HG02763 (cell line): ENCODE measurements at regions not wholly inside any gene's neighbourhood (a gene's known extent, or its start where the extent isn't known, plus 50 kb on each side); places are given as distances from the start of the nearest gene placed in this dataset.
"Not testable (repeated sequence)": the region's sequence is repeated elsewhere in the genome, so short reads cannot be mapped to it uniquely, and the experiment has no call there.

Source experiments
- ATAC-seq: cut with Tn5 transposase; IDR thresholded peaks from one replicate; pipeline ENCODE4 v1.9.1; 2021; ENCODE audit warnings: mild to moderate bottlenecking, moderate library complexity; ENCODE audit not compliant: unreplicated experiment

DNA sequence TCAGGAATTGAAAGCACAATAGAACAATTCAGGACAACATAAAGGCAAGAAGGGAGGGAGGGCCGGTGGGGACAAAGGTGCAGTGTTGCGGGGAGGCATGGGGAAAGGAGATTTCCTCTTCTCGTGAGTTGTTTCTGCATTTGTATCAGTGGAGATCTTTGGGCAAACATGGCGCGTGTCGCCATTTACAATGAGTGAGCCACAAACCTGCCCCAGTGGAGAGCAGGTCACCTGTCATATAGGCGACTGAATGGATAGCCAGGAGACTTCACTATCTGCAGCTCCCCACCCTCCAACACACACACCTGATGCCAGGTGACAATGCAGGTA lies 87.7 kb upstream of the SLC45A1 start:
- ATAC-seq = no peak

DNA sequence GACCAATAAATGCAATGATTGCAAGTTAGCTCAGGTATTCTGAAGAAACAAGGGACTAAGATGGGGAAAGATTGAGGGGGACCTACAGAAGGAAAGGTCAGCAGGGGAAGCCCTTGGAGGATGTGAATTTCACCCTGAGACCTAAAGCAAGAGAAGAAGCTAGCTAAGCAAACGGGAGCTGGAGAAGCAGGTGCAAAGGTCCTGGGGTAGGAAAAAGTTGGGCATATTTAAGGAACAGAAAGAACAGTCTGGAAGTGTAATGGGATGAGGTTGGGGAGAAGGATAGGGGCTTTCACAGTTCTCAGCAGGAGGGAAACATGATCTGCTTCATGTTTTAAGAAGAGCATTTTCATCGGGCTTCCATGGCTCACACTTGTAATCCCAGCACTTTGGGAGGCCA lies 89.7 kb upstream of the SLC45A1 start:
- no peak for ATAC-seq

DNA sequence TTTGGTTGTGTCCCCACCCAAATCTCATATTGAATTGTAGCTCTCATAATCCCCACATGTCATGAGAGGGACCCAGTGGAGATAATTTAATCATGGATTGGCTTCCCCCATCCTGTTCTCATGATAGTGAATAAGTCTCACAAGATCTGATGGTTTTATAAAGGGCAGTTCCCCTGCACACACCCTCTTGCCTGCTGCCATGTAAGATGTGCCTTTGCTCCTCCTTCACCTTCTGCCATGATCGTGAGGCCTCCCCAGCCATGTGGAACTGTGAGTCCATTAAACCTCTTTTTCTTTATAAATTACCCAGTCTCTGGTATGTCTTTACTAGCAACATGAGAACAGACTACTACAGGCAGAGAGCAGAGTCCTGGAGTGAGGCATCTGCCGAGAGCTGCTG lies 90.2 kb upstream of the SLC45A1 start:
- ATAC-seq = not testable (repeated sequence)

DNA sequence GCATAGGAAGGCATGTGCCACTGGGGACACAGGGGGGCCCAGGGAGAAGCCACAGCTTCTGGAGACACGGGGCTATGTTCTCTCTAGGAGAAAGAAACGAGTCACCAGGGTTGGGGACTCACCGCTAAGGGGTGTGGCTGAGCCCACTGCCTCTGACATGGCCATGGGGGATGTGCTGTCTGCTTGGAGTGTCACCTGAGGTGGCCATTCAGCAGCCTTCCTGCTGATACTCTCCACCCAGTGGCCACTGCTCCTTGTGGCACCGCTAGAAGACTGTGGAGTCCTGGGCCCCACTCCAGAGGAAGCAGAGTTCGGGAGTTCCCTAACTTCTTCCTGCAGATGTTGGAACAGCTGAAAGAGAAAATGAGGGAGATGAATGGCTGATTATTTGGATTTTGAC lies 91.2 kb upstream of the SLC45A1 start:
- no peak for ATAC-seq

DNA sequence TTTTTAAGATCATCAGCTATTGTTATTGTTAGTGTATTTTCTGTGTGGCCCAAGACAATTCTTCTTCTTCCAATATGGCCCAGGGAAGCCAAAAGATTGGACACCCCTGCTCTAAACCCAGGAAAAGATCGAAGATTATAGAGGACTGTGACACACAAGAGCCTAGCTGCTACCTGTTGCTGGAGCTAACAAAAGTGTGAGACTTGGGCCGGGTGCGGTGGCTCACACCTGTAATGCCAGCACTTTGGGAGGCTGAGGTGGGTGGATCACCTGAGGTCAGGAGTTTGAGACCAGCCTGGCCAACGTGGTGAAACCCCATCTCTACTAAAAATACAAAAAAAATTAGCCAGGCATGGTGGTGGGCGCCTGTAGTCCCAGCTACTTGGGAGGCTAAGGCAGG lies 91.9 kb upstream of the SLC45A1 start:
- not testable (repeated sequence) for ATAC-seq

DNA sequence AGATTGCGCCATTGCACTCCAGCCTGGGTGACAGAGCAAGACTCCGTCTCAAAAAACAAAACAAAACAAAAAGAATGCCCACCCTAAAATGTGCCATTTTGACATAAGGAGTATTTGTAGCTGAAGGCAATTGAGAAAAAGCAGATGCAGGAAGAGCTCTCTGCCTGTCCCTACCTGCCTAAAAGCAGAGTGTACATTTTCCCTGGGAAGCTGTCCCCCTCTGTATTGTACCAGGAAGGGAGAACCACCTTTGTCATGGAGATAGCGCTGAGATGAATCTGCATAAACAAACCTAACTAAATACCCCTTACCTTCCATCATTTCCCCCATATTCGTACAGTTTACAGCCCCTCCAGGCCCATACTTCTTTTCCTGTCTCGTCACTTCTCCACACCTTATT lies 94.4 kb upstream of the SLC45A1 start:
- ATAC-seq = no peak

DNA sequence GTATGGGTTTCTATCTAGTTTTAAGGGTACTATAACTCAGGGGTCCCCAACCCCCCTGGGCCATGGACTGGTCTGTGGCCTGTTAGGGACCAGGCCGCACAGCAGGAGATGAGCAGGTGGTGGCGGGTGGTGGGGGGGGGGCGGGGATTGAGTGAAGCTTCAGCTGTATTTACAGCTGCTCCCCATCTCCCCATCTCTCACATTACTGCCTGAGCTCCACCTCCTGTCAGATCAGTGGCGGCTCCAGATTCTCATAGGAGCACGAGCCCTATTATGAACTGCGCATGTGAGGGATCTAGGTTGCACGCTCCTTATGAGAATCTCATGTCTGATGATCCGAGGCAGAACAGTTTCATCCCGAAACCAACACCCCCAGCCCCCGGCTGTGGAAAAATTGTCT lies 95.1 kb upstream of the SLC45A1 start:
- ATAC-seq = no peak

DNA sequence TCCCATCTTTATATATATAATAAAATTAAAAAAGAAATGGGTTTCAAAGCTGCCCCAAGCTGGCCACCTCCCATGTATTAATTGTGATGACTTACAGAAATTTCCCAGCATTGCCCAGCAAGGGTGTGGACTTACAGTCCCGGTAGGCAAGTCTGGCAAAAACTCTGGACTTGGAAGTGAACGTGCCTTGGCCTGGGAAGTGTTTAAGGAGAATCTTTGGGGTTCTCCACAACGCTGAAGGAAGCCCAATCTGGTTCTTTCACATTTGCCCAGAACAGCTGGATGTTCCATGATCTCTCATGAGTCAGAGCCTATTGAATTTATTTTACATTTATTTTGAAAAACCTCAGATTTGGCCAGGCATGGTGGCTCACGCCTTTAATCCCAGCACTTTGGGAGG lies 98.4 kb upstream of the SLC45A1 start:
- ATAC-seq = no peak

DNA sequence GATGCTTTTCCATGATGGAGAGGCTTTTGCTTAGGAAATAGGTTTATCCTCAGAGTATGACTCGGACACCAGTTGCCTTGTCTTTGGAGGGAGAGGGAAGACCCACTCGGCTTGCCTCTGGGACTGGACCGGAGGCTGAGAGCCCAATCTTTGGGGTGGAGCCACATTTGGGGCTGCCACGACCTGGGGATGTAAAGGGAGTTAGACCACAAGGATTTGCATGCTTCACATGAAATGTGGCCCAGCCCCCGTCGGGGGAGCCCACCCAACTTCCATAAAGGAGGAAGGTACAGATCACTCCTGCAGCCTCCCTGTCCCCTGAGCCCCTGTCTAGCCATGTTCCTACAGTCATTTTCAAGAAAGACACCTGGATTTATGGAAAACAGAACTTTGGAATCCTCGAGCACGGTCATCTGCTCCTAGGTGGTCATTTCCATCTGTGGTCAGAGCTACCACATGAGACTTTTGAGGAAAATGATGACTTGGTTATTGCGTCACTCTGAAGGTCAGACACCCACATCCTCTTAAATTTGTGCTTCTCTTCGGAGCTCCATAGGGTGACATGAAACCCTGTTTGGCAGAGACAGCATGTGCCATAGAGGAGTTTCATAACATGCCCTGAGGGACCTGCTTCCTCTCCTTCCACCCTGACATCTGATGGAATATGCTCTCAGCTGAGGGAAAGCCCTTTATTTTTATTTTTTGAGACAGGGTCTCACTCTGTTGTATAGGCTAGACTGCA lies 99.4 kb upstream of the SLC45A1 start:
- ATAC-seq = no peak

DNA sequence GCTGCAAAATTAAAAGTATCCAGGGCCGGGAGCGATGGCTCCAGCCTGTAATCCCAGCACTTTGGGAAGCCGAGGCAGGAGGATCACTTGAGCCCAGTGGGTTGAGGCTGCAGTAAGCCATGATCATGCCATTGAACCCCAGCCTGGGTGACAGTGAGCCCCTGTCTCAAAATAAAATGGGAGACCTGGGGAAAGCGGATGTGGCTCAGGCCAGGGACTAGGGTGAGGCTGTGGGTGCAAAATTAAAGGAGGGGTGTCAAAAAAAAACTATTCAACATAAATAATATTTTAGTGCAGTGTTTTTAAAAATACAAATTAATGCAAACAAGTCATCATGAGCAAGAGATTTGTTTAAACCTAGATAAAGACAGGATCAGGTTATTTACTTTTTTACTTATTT lies 100.1 kb upstream of the SLC45A1 start:
- no peak for ATAC-seq

DNA sequence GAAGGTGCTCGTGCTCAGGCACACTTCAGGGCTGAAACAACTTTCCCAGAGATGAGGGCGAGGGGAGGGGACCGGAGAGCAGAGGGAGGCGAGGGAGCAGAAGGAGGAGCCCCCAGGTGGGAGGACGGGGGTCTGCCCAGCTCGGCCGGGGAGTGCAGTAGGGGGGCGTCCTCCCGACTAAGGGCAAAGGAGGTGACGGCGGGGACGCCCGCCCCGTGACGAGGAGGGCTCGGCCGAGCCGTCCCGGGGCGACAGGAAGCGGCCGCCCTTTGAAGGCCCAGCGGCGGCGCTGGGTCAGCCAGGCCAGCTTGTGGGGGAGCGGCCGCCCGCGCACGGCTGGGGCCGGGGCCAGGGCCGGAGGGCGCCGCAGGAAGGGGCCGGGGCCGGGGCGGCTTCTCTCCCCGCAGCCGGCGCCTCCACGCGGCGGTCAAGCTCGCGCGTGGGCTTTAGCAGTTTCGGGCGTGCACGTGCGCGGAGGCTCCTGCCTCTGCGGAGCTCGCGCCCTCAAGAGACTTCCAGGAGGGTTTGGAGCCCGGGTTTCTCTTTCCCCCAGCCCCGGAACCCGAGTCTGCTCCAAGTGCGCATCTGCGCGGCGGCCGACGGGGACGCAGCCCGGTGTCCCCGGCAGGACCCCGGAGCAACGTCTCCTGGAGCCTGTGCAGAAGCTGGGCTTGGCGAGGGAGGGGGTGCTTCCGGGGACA lies 100.8 kb upstream of the SLC45A1 start:
- ATAC-seq = no peak

DNA sequence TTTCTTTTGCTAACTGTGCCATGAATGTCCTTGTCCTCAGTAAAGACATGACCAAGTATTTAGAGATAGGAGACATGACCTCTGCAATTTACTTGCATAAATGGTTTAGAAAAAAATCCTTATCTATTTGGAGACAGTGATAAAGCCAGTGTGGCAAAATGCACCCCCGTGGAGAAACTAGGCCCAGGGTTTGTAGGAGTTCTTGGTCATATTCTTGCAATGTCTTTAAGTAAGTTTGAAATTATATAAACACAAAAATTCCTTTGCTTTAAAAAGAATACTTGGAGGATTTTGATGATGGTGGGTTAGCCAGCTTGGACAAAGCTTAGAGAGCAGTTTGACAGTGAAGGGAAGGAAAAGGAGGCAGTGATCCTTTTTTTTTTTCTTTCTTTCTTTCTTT lies 101.9 kb upstream of the SLC45A1 start:
- no peak for ATAC-seq

DNA sequence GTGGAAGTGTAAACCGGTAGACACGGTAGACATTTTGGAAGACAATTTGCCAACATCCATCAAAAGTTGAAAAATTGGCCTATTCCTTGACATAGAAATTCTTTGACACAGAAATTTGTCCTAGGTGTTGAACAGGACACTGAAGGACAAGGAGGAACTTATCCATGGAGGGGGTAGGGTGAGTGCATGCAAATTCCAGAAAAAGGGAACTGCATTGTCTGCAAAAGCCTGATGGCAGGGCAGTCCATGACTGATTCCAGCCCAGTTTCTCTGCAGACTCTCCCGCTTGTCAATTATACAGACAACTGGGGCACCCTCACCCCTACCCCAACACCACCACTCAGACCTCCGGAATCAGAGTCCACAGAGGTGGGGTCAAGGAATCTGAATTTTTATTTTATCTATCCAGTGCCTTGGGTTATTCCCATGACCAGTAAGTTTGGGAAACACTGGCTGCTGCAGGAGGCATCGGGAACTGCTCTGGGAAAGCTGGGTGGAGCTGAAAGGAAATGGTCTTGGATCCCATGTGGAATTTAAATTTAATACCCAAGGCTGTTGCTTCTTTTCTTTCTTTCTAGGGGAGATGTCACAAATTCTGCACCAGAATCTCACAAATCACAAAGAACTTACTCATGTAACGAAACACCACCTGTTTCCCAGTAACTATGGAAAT lies 103.3 kb upstream of the SLC45A1 start:
- ATAC-seq = no peak

DNA sequence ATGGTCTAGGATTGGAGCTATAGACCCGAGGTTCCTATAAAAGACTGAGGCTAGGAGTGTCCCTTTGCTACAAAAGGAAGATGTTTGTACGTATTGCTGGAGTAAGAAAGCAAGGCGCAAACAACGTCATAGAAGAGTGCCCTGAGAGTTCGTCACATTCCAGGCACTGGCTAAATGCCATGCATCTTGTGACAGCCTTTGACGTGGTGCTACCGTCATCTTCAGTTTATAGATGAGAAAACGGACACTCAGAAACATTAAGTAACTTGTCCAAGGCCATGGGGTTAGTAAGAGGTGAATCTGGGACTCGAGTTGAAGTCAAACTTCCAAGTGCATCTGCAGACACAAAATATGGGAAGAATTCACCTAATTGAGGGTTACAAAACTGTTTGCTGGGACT lies 104.2 kb upstream of the SLC45A1 start:
- no peak for ATAC-seq

DNA sequence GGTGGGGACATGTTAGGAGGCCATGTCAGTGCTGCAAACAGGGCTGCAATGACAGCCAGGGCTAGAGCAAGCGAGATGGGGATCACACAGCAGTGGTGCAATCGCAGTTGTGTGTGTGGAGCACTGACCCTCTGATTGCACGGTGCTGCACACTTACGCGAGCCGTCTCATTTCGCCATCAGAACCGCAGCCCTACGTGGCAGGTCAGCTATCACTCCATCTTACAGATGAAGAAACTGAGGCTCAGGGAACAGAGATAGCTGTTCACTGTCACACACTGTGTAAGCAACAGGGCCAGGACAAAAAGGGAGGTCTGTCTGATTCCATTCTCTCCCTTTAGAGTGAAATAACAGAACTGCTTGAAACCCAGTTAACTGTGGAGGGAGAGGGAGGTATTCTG lies 104.8 kb upstream of the SLC45A1 start:
- ATAC-seq = no peak

DNA sequence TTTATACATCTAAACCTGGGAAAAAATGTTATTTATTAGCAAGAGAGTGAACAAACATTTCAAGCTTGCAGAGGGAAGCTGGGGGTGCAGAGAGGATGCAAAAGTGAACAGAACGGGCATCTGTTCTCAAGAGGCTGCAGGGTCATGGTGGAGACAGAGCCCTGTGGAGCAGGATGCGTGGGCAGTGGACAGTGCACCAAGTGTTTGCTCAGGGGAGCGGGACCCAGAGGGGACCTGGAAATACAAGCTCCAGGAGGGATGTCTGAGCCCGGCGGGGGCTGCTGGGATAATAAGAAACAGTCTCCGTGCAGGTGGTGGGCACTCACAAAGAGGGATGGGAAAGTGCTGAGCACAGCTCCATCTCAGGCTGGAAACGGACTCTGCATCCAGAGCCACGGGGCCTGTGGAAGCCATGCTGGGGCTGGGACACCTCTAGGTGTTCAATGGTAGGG lies 105.3 kb upstream of the SLC45A1 start:
- ATAC-seq = no peak

DNA sequence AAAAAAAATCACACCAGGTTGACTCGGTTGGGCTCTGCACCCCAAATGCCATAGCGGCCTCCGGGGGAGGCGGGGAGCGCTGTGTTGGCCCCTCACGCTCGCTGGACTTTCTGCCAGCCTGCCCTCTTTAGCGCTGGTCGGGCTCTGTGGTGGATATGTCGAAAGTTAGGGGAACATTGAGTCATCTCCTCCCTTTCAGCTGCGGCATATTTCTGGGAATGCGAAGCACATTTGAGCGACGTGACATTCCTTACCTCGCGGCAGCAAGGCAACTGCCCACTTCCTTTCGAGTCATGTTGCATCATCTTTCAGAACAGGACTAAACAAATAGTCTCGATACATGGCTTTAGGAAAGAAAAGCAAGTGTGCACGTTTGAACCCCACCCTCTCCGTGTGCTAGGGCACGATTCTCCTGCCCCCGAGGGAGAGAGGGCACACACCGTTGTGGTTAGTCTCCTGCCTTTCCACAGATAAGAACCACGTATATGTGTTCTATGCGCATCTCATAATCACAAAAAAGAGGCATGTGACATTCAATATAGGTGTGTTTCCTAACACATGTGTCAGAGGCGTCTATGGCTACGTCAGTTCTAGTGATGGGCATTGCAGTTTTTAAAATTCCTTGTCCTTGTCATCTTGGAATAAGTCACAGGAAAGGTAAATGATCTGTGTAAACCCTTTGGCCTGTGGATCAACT lies 105.9 kb upstream of the SLC45A1 start:
- no peak for ATAC-seq

DNA sequence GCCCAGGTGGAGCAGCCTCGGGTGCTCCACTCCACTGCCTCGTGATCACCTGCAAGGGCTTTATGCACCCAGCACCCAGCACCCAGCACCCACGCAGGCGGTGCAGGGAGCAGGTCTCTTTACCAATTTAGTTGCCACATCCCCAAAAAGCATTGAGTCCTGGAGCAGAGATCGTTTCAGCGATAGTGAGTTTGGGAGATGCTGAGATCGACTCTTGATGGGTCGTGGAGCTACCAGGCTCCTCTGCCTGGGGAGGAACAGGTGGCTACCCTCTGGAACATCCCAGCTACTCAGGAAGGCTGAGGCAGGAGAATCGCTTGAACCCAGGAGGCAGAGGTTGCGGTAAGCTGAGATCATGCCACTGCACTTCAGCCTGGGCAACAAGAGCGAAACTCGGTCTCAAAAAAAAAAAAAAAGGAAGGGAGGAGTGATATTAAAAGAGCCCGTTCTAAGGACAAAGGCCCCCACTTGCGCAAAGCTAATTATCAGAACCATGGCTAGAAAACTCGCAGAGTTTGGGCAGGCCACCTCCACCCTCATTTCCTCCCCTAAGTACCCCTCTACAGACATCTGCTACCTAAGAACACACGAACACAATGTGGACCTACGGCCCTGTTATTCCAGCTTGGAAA lies 106.5 kb upstream of the SLC45A1 start:
- ATAC-seq = no peak

DNA sequence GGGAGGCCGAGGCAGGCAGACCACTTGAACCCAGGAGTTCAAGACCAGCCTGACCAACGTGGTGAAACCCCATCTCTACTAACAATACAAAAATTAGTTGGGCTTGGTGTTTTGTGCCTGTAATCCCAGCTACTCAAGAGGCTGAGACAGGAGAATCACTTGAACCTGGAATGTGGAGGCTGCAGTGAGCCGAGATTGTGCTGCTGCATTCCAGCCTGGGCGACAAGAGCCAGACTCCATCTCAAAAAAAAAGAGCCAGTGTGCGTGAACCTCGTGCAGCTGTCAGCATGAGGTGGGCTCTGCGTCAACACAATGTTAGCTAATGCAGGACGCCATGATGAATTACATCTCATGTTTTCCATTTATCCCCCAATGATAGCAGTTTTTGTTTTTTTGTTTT lies 110.7 kb upstream of the SLC45A1 start:
- ATAC-seq = no peak

DNA sequence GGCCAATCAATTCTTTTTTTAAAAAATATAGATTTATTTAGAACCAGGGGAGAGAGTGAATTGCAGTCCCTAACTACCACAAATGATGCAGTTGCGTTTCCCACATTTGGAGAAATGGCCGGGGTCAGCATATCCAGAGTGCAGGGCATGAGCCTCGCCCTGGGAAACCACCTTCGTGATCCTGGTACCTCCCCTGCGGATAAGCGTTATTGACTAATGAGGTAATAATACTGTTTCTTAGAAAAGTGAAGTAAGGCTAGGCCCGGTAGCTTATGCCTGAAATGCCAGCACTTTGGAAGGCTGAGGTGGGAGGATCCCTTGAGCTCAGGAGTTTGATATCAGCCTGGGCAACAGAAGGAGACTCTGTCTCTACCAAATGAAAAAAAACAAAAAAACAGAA lies 111.5 kb upstream of the SLC45A1 start:
- ATAC-seq = no peak

DNA sequence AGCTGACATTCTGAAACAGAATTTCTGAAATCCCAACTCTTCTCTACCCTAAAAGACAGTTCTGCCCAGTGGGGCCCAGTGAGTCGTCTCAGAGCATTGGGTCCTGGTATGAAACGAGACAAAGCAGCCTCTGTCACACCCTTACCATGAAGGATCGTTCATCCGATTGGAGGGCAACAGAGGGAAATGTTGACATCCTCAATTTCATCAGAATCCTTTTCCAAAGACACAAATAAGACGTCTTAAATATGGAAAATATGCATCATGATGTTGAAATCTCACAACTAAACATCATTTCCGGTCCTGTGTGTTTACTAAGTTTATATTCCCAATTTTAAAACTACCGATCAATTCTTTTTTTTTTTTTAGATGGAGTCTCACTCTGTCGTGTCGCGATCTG lies 112.1 kb upstream of the SLC45A1 start:
- no peak for ATAC-seq
